ENCODE measurements at regions not wholly inside any gene's neighbourhood (a gene's known extent, or its start where the extent isn't known, plus 50 kb on each side); places are given as distances from the start of the nearest gene placed in this dataset.

- no peak for TF ChIP-seq CTCF (conservative IDR thresholded peaks at IDR 0.05)
- no peak for TF ChIP-seq EZH2 (IDR thresholded peaks at IDR 0.05; ENCODE audit: low read depth)
Observed at GRCh38 chr2:56681659-56682396, 498.0 kb downstream of the CCDC85A start.

Measured in PC-9 (cell line).